Liver (tissue), 3 donors: ENCODE measurements at regions not wholly inside any gene's neighbourhood (a gene's known extent, or its start where the extent isn't known, plus 50 kb on each side); places are given as distances from the start of the nearest gene placed in this dataset.

Experiments used
- CTCF ChIP-seq: fragments of 150-350 bp; IDR thresholded peaks from 2 replicates; pipeline ENCODE4 v1.5.1; 2017; ENCODE audit warnings: improper control_type of control experiment, low read depth, low read length; ENCODE audit not compliant: missing input control
- EGR1 ChIP-seq, 2 donors: IDR thresholded peaks; 2 replicates each; pipeline ENCODE4 v1.6.1; 2016 to 2018; ENCODE audit warnings: antibody characterized with exemption in 2 of 2, low read depth in 2 of 2
- JUND ChIP-seq, 2 donors: IDR thresholded peaks; 2 replicates each; pipeline ENCODE4 v1.6.1; 2016; ENCODE audit warnings: antibody characterized with exemption in 2 of 2
- MAX ChIP-seq: IDR thresholded peaks from 2 replicates; pipeline ENCODE4 v1.6.1; 2016; ENCODE audit warnings: antibody characterized with exemption
- RAD21 ChIP-seq, 2 donors: IDR thresholded peaks; 2 replicates each; pipeline ENCODE4 v1.6.1; 2016; ENCODE audit warnings: antibody characterized with exemption in 2 of 2, mild to moderate bottlenecking in 2 of 2
- REST ChIP-seq: IDR thresholded peaks from 2 replicates; pipeline ENCODE4 v1.6.1; 2016; ENCODE audit warnings: antibody characterized with exemption, mild to moderate bottlenecking
- RXRA ChIP-seq, 2 donors: IDR thresholded peaks; 2 replicates each; pipeline ENCODE4 v1.6.1; 2017 to 2018; ENCODE audit warnings: antibody characterized with exemption in 2 of 2, mild to moderate bottlenecking in 1 of 2
- TAF1 ChIP-seq: conservative IDR thresholded peaks from 2 replicates; pipeline ENCODE4 v1.6.1; 2016; ENCODE audit warnings: antibody characterized with exemption, mild to moderate bottlenecking
- ZBTB33 ChIP-seq: IDR thresholded peaks from 2 replicates; pipeline ENCODE4 v1.6.1; 2016; ENCODE audit warnings: antibody characterized with exemption
- donor health status: healthy.
- donor health status: healthy.

GRCh38 chr2:56898986-56899385 lies 715.2 kb downstream of the CCDC85A start:
- no peak for TF ChIP-seq CTCF
- TF ChIP-seq JUND (IDR thresholded peaks at IDR 0.05) = no peak
- no peak for TF ChIP-seq RAD21 (IDR thresholded peaks at IDR 0.05)
- no peak for TF ChIP-seq EGR1 (IDR thresholded peaks at IDR 0.05; ENCODE audit: low read depth in 2 of 2)
- TF ChIP-seq REST = no peak
- TF ChIP-seq MAX = no peak
- no peak for TF ChIP-seq ZBTB33
- TF ChIP-seq RXRA (IDR thresholded peaks at IDR 0.05) = no peak
- no peak for TF ChIP-seq TAF1
